ENCODE measurements at regions not wholly inside any gene's neighbourhood (a gene's known extent, or its start where the extent isn't known, plus 50 kb on each side); places are given as distances from the start of the nearest gene placed in this dataset.

DNA sequence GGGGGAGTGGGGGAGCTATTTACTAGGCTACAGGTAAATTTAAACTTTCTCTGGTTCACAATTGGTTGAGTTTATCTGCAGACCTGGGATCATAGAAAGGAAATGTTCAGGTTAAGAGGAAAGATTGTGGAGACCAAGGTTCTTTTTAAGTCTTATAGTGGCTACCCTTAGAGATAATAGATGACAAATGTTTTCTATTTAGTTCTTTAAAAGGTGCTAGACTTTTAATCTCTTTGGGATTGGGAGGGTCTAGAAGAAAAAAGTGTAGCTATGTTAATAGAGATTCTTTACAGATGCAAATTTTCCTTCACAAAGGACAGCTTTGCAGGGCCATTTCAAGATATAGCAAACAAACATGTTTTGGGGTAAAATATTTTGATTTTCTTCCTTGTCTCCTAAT lies 76.0 kb downstream of the TEX13C start:
- in situ Hi-C loops (cut with MboI; ENCODE audit: low pct_unique_long_range_greater_than_20kb, low sequenced_read_pairs, unreplicated experiment) = no loop called here
- no peak for DNase-seq (ENCODE audit: low spot score)
- TF ChIP-seq, protein P1, sequence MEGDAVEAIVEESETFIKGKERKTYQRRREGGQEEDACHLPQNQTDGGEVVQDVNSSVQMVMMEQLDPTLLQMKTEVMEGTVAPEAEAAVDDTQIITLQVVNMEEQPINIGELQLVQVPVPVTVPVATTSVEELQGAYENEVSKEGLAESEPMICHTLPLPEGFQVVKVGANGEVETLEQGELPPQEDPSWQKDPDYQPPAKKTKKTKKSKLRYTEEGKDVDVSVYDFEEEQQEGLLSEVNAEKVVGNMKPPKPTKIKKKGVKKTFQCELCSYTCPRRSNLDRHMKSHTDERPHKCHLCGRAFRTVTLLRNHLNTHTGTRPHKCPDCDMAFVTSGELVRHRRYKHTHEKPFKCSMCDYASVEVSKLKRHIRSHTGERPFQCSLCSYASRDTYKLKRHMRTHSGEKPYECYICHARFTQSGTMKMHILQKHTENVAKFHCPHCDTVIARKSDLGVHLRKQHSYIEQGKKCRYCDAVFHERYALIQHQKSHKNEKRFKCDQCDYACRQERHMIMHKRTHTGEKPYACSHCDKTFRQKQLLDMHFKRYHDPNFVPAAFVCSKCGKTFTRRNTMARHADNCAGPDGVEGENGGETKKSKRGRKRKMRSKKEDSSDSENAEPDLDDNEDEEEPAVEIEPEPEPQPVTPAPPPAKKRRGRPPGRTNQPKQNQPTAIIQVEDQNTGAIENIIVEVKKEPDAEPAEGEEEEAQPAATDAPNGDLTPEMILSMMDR (IDR thresholded peaks at IDR 0.05; ENCODE audit: extremely low read depth, insufficient read depth, missing control alignments) = no peak

DNA sequence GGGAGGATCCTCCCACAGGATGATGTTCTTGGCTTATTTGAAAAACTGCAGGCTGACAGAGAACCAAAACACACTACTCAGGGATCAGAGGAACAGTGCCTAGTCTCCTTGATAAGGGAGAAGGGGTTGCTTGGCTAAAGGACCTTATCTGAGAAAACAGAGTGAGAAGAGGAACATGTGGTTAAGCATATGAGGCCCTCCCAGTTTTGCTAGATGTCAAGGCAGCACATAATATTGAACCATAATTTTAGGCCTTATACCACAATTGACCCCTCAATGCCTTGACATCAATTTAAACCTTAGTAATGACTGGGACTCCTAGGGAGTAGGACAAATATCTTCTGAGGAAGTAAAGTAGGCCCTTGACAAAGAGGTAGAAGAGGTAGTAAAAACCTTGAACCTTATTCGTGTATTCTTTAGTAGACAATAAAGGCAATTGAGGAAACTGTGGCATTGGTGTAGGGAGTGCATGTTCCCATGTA lies 79.3 kb downstream of the TEX13C start:
- no peak for DNase-seq (ENCODE audit: low spot score)
- in situ Hi-C loops (cut with MboI; ENCODE audit: low pct_unique_long_range_greater_than_20kb, low sequenced_read_pairs, unreplicated experiment) = no loop called here
- TF ChIP-seq, protein P1 (IDR thresholded peaks at IDR 0.05; ENCODE audit: extremely low read depth, insufficient read depth, missing control alignments) = no peak

DNA sequence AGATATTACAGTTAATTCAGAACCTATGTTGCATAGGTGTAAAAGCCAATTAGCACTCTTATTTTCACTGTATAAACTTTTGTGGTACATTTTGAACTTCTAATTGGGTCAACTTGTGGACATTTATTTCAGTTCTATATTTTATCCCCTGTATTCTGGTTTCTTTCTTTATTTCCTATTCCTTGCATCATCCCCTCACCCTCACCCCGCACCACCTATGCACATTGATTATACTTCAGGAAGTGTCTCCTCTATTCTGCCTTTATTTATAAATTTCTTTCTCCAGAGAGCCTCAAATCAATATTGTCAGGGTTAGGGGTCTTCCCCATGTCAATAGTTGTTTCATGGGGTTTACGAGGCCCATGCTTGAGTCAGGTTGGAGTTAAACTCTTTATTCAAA lies 83.1 kb downstream of the TEX13C start:
- in situ Hi-C loops (cut with MboI; ENCODE audit: low pct_unique_long_range_greater_than_20kb, low sequenced_read_pairs, unreplicated experiment) = no loop called here
- TF ChIP-seq, protein P1 (IDR thresholded peaks at IDR 0.05; ENCODE audit: extremely low read depth, insufficient read depth, missing control alignments) = no peak
- DNase-seq (ENCODE audit: low spot score) = no peak

DNA sequence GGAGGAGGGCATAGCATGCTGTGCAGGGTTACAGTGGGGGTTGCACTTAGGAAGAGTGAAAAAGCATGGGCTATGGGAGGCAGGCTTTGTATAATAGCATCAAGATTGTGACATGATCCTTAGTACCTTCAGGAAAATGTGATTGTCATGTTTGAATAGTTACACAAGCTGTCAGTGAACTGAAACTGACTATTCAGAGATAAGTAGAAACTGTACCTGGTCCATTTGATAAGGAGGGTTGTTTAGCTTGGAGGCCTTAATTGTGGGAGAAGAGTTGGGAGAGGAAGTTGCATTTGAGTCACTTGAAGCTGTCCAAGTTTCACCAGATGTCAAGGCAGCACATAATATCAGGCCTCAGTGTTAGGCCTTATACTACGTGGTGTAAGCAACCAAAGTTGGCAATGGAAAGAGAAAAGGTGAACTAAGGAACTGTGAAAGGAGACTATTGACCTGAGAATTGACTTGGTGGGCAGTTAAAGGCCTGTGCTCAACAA lies 85.0 kb downstream of the TEX13C start:
- in situ Hi-C loops (cut with MboI; ENCODE audit: low pct_unique_long_range_greater_than_20kb, low sequenced_read_pairs, unreplicated experiment) = no loop called here
- TF ChIP-seq, protein P1 (IDR thresholded peaks at IDR 0.05; ENCODE audit: extremely low read depth, insufficient read depth, missing control alignments) = no peak
- no peak for DNase-seq (ENCODE audit: low spot score)

DNA sequence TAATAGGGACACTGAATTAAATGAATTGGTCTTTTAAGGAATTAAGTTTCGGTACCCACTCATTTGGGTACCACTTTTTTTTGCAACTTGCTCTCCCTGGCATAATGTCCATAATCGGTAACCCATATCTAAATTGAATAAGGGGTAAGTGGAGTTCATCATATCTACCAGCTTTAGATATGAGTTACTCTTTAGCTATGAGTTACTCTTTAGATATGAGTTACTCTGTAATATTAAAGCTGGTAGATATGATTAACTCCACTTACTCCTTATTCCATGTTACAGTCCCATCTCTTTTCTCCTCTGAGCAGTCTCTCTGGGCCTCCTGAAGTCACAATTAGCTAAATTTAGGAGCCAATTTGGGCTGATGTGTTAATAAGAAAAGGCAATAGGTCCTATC lies 85.7 kb downstream of the TEX13C start:
- no peak for DNase-seq (ENCODE audit: low spot score)
- in situ Hi-C loops (cut with MboI; ENCODE audit: low pct_unique_long_range_greater_than_20kb, low sequenced_read_pairs, unreplicated experiment) = no loop called here
- TF ChIP-seq, protein P1 (IDR thresholded peaks at IDR 0.05; ENCODE audit: extremely low read depth, insufficient read depth, missing control alignments) = no peak

DNA sequence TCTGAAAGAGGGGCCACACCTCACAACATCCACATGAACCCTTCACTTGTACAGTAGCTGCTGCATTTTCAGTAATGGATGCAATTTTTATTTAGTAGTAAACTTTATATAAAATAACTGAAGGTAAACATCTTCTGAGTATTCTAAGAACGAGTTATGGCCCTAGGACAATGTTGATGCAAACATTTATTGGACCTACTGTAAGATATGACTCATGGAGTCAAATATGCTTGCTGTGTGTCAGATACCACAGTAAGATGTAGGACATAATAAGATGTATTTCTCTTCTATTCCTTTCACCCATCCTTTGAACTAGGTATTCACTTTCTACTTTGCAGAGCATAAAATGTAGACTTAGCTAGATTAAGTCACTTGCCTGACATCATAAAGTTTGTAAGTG lies 87.6 kb downstream of the TEX13C start:
- DNase-seq (ENCODE audit: low spot score) = no peak
- TF ChIP-seq, protein P1 (IDR thresholded peaks at IDR 0.05; ENCODE audit: extremely low read depth, insufficient read depth, missing control alignments) = no peak
- in situ Hi-C loops (cut with MboI; ENCODE audit: low pct_unique_long_range_greater_than_20kb, low sequenced_read_pairs, unreplicated experiment) = no loop called here

DNA sequence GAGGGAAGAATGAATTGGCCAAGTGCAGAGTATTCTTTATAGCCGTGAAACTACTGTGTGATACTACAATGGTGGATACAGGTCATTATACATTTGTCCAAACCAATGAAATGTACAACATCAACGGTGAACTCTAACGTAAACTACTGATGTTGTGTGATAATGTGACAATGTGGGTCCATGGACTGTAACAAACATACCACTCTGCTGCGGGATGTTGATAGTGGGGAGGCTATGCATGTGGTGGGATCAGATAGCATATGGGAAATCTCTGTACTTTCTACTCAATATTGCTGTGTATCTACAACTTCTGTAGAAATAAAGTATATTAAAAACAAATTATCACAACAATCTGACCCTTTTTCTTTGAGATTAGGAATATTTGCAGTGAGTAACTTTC lies 101.1 kb downstream of the TEX13C start:
- TF ChIP-seq, protein P1 (IDR thresholded peaks at IDR 0.05; ENCODE audit: extremely low read depth, insufficient read depth, missing control alignments) = no peak
- no peak for DNase-seq (ENCODE audit: low spot score)
- in situ Hi-C loops (cut with MboI; ENCODE audit: low pct_unique_long_range_greater_than_20kb, low sequenced_read_pairs, unreplicated experiment) = no loop called here

Data from GM13977 (cell line).